ENCODE measurements at regions not wholly inside any gene's neighbourhood (a gene's known extent, or its start where the extent isn't known, plus 50 kb on each side); places are given as distances from the start of the nearest gene placed in this dataset.

DNA sequence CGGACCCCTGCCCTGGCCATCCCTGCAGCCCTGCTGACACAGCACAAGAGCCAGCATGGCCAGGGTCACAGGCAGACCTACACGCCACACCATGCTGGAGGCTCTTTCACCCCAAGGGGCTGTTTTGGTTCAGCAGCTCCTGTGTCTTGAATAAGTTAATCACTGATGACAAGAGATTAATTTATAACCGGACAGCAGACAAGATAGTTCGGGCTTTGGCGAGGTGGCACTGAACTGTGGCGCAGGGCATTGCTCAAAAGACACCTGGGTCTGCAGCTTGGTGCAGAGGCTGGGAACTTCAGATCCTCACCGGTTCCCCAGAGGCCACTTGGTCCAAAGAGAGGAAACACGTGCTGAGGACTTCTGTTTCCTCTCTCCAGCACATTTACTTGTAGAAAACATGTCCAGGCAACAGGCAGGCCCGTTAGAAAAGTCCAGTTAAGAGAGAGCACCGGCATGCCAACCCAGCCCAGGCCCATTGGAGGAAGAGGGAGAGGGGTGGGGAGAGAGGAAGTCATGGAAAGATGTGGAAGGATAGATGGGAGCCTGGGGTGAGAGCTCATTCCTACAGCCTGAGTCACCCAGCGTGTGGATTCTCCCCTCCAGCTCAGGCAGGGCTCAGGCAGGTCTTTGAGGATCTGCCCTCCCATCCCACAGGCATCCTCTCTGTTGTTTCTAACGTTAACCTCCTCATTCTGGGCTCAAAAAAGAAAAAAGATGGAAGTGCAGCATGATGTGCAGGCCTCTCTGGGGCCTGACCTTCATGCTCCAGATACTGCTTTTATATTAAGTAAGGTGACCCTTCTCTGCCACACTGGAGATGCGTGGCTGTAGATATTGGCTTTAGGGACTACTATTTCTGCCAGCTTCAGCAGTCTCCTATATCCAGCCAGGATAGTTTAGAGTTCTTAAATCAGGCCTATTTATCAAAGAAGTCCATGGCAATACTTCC is 80.0 kb upstream of the HNF1B start:
- H3K27me3 ChIP-seq, result peaks cover 0 to 4% (median 0%) of the 10 kb centered on the region in 3 donors
- TF ChIP-seq, protein P1, sequence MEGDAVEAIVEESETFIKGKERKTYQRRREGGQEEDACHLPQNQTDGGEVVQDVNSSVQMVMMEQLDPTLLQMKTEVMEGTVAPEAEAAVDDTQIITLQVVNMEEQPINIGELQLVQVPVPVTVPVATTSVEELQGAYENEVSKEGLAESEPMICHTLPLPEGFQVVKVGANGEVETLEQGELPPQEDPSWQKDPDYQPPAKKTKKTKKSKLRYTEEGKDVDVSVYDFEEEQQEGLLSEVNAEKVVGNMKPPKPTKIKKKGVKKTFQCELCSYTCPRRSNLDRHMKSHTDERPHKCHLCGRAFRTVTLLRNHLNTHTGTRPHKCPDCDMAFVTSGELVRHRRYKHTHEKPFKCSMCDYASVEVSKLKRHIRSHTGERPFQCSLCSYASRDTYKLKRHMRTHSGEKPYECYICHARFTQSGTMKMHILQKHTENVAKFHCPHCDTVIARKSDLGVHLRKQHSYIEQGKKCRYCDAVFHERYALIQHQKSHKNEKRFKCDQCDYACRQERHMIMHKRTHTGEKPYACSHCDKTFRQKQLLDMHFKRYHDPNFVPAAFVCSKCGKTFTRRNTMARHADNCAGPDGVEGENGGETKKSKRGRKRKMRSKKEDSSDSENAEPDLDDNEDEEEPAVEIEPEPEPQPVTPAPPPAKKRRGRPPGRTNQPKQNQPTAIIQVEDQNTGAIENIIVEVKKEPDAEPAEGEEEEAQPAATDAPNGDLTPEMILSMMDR (IDR thresholded peaks at IDR 0.05 in 4 of 5, conservative IDR thresholded peaks at IDR 0.05 in 1 of 5), result no peak
- no peak for TF ChIP-seq POLR2A (IDR thresholded peaks at IDR 0.05)
- intact Hi-C loops (cut with DNase I; ENCODE audit: low total_unique reads), result no loop called here
- no peaks in the 10 kb centered on the region for H3K36me3 ChIP-seq
- DNase-seq (no peak), ATAC-seq (no peak)
- in situ Hi-C loops (cut with MboI; ENCODE audit: low sequenced_read_pairs in 4 of 4), result loop anchor here in 1 of 4 donors (25.0 kb wide), 1 partner anchor 88 kb away; the partner anchor contains the start of gene HNF1B
- H3K4me1 ChIP-seq, result no peaks in the 10 kb centered on the region
- no peaks in the 10 kb centered on the region for H3K9me3 ChIP-seq
- no peak overlapping the region for H3K27ac ChIP-seq
- no peak overlapping the region for H3K4me3 ChIP-seq

DNA sequence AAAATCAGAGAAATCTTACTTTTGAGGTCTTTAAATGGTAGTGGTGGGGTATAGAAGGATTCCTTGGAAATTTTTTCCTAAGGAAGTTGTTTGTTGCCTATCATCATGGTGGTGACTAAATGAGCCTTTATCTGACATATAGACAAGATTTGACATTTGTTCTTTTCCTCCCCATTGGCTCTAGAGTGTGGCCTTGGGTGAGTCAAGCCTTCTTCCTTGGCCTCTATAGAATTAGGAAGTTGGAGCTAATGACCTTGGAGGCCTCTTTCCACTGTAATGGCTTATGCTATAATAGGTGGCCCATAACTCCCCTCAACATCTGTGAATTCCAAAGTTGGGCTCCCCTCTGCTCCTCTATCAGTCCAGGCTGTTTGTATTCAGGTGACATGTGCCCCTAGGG is 79.1 kb upstream of the HNF1B start:
- TF ChIP-seq, protein P1 (IDR thresholded peaks at IDR 0.05 in 4 of 5, conservative IDR thresholded peaks at IDR 0.05 in 1 of 5), result no peak
- no peak for TF ChIP-seq POLR2A (IDR thresholded peaks at IDR 0.05)
- intact Hi-C loops (cut with DNase I; ENCODE audit: low total_unique reads) (no loop called here), in situ Hi-C loops (cut with MboI; ENCODE audit: low sequenced_read_pairs in 4 of 4) (no loop called here)
- DNase-seq (no peak), ATAC-seq (no peak)
- Histone ChIP-seq H3K36me3 (no peaks in the 10 kb centered on the region), H3K9me3 (no peaks in the 10 kb centered on the region), H3K27ac (no peak overlapping the region), H3K4me3 (no peak overlapping the region), H3K4me1 (no peaks in the 10 kb centered on the region), H3K27me3 (peaks cover 0 to 4% (median 0%) of the 10 kb centered on the region in 3 donors)

DNA sequence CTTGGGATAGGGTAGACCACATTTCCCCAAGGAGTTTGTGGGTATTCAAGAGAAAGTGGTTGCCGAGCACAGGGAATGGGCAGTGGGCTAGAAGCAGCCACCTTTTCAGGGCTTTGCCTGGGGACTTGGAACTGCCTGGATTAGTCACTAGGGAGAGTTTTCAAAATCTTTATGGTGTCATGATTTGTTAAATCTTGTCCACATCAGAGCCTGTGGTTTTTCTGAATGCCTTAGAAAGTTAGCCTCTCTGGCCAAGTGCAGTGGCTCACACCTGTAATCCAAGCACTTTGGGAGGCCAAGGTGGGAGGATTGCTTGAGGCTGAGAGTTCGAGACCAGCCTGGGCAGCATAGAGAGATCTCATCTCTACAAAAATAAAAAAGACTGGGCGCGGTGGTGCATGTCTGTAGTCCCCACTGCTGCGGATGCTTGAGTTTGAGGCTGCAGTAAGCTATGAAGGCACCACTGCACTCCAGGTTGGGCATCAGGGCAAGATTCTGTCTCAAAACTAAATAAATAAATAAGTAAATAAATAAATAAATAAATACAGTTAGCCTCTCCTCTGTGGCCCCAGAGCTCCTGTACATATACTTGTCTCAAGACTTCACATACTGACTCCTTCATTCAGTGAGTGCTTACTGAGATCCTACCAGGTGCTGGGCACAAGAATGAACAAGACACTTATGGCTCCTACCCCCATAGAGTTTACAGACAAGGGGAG is 76.3 kb upstream of the HNF1B start:
- no peak for DNase-seq
- in situ Hi-C loops (cut with MboI; ENCODE audit: low sequenced_read_pairs in 4 of 4) (no loop called here), intact Hi-C loops (cut with DNase I; ENCODE audit: low total_unique reads) (no loop called here)
- TF ChIP-seq, protein P1 (IDR thresholded peaks at IDR 0.05 in 4 of 5, conservative IDR thresholded peaks at IDR 0.05 in 1 of 5), result no peak
- TF ChIP-seq POLR2A (IDR thresholded peaks at IDR 0.05), result no peak
- Histone ChIP-seq H3K4me3 (no peak overlapping the region), H3K9me3 (no peaks in the 10 kb centered on the region), H3K36me3 (no peaks in the 10 kb centered on the region), H3K27me3 (peaks cover 0 to 4% (median 0%) of the 10 kb centered on the region in 3 donors), H3K27ac (no peak overlapping the region), H3K4me1 (no peaks in the 10 kb centered on the region)
- no peak for ATAC-seq

DNA sequence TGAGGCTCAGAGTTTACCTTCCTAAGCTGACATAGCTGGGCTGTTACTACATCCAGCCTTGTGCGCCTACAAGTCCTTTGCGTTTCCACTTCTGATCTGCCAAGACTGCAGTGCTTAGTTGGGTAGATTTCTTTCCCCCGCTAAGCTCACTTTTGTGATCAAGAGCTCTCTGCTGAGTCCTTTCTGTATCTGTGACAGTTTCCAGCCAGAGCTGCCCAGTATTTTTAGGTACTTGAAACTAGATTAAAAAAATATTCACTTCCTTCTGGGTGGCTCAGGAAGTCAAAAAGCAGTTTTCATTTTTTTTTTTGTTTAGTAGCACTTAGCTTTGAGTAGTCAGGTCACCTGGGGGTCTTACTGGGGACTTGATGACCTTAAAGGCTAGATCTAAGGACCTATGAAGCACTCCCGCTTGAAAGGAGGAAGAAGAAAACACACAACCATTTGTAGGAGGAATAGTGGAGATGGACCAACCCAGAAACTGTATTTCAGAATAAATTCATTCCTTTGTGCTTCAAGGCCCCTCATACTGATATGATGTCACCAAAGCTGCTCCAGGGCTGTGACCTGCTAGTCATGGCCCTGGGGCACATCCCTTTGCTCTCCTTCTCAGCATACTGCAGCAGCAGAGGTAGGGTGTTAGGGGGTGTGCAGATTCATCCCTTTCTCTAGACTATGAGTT is 75.6 kb upstream of the HNF1B start:
- intact Hi-C loops (cut with DNase I; ENCODE audit: low total_unique reads) (no loop called here), in situ Hi-C loops (cut with MboI; ENCODE audit: low sequenced_read_pairs in 4 of 4) (no loop called here)
- Histone ChIP-seq H3K9me3 (no peaks in the 10 kb centered on the region), H3K27me3 (peaks cover 0 to 6% (median 0%) of the 10 kb centered on the region in 3 donors), H3K27ac (no peak overlapping the region), H3K4me3 (no peak overlapping the region), H3K36me3 (no peaks in the 10 kb centered on the region), H3K4me1 (no peaks in the 10 kb centered on the region)
- TF ChIP-seq, protein P1 (IDR thresholded peaks at IDR 0.05 in 4 of 5, conservative IDR thresholded peaks at IDR 0.05 in 1 of 5), result no peak
- no peak for TF ChIP-seq POLR2A (IDR thresholded peaks at IDR 0.05)
- DNase-seq (no peak), ATAC-seq (no peak)

Data from gastrocnemius medialis (tissue), 4 donors.